Astrocyte (in vitro differentiated cells and primary cell): ENCODE measurements at regions not wholly inside any gene's neighbourhood (a gene's known extent, or its start where the extent isn't known, plus 50 kb on each side); places are given as distances from the start of the nearest gene placed in this dataset.

Experiments
- CTCF ChIP-seq: IDR thresholded peaks from 2 replicates; pipeline ENCODE4 v1.5.1; 2011; ENCODE audit warnings: low read depth, mild to moderate bottlenecking, inconsistent platforms, low read length, moderate library complexity; ENCODE audit not compliant: insufficient read depth
- EZH2 ChIP-seq: IDR thresholded peaks from 2 replicates; pipeline ENCODE4 v1.6.1; 2012; ENCODE audit warnings: mild to moderate bottlenecking, low read length, inconsistent platforms; ENCODE audit not compliant: insufficient read depth

GRCh38 chr4:64158648-64159326, 250.5 kb downstream of the TECRL start:
- TF ChIP-seq CTCF (peak; percentile 94), EZH2 (no peak)
